GM21619 (cell line): ENCODE measurements at regions not wholly inside any gene's neighbourhood (a gene's known extent, or its start where the extent isn't known, plus 50 kb on each side); places are given as distances from the start of the nearest gene placed in this dataset.

Source experiments
- ATAC-seq: cut with Tn5 transposase; IDR thresholded peaks from one replicate; pipeline ENCODE4 v1.9.1; 2021; ENCODE audit not compliant: unreplicated experiment

DNA sequence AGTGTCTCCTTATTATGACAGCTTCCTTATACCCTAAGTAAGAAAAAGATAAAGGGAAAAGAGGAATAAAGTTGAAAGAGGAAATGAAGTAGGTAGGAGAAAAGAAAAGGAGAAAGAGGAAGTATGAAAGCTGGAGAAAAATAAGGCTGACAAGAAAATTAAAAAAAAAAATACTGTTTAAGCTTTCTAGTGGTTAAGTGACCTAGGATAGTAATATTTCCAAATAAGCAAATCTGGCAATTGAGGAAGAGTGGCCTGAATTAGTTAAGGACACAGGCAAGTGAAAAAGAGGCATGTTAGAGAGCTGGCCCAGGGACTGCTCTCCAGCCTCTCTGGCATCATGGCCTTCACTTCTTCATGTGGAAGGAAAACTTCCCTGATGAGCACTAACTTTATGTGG, 76.5 kb upstream of the ADGRF1 start:
- no peak for ATAC-seq

DNA sequence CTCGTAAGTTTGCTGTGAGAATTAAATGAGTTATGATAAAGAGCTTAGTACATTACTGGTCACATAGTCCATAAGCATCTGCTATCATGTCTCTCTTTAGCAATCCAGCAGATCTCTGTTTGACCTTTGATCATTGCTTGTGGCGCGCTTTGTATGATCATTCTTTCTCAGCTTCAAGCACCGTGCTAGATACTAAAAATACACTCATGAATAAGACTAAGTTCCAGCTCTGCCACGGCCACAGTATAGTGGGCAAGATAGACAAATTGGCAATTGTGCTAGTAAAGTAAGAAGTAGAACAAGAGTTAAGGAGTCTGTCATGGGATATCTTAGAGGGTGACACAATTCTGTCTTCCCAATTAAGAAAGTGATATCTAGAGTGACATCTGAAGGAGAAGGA, 75.2 kb upstream of the ADGRF1 start:
- ATAC-seq: no peak

GRCh38 chr6:47116606-47117005, 74.5 kb upstream of the ADGRF1 start:
- ATAC-seq: no peak

DNA sequence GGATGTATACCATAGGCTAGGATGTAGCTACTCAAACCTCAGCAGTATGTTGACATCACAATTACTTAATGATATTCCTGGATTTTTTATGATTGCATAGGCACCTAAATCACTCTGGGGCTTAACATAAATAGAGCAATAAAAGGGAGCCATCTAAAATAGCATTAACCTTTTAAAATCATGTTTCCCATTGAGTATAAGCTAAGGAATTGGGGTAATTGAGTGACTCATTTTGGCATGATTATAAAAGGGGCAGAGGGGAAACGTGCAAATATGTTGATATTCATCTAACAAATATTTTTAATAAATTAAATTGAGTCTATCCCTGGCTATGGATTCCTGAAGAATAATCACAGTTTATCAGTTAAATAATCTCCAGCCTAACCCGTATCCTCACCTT, 74.0 kb upstream of the ADGRF1 start:
- ATAC-seq: no peak

DNA sequence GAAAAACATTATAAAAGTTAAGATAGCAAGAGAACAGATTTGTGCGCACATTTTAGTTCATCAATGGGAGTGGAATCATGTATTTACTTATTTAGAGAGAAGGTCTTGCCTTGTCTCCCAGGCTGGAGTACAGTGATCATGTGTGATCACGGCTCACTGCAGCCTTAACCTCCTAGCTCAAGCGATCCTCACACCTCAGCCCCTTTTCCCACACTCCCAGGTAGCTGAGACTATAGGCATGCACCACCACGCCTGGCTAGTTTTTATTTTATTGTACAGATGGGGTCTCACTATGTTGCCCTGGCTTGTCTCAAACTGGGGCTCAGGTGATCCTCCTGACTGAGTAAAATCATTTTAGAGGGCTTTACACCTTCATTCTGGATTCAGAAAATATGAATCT, 72.3 kb upstream of the ADGRF1 start:
- ATAC-seq: no peak

GRCh38 chr6:47112317-47112716, 70.2 kb upstream of the ADGRF1 start:
- ATAC-seq: no peak

DNA sequence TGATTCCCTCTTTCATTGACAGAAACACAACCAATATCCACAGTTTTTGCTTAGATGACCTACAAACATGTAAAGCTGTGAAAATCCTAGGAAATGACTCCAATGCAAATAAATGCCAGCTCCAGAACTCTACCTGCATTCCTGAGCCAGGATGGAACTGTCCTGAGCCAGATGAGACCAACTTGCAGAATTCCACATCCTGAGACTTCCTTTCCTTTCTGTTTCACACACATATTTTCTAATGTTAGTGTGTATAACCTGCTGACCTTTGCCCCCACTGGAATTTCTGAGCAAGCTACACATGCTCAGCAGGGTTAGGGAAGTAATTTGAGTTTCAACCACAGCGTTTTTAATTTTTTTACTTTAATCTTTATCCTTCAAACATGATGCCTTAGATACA, 69.6 kb upstream of the ADGRF1 start:
- ATAC-seq: no peak

- no peak for ATAC-seq
Measured at GRCh38 chr6:47109281-47109680, 67.1 kb upstream of the ADGRF1 start.

DNA sequence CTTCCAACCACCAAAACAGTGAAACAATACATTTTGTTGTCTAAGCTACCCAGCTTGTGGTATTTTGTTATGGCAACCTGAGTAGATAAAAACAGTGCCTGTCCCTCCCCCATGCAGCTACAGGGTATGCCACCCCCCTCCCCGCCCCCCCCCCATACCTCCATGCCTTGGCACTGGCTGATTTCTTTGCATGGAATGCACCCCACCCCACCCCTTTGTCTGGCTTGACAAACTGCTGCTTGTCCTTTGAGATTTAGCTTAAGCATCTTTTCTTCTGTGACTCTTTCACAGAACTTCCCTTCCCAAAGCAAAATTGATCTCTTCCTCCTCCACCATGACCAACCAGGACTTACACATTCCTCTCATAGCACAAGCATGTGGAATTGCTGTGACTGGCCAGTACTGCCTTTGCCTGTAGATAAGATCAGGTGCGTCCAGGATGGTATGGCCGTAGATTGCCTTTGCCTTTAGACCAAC, 64.6 kb upstream of the ADGRF1 start:
- ATAC-seq: no peak

DNA sequence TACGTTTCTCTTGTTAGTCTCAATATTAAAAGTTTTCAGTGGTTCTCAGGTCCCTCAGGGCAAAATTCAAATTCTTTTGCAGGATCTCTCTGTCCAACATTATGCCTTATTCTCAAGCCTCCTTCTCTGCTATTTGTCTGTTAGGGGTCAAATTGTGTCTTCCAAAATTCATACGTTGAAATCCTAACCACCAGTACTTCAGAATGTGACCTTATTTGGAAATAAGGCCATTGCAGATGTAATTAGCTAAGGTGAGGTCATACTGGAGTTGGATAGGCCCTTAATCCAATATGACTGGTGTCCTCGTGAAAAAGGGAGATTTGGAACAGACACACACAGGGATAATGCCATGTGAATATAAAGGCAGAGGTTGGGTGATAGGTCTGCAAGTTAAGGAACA, 64.1 kb upstream of the ADGRF1 start:
- ATAC-seq: no peak

- no peak for ATAC-seq
Measured at GRCh38 chr6:47105469-47106178, 63.5 kb upstream of the ADGRF1 start.

DNA sequence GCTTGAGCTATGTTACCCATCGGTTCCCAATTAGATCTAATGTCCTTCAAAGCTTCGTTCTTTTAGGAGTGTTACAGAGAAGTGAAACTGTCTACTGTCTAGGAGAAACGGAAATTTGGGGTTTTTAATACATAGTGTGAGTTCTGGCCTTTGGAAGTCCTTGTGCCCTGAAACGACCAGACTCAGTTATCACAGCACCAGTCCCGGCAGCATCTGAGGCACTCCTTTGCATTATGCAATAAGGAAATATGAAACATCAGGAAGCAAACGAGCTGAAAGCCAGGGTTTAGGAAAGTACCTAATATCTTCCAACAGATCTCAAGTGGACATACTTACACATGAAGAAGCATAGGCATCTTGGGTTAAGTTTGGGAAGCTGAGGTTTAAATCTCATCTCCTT, 61.8 kb upstream of the ADGRF1 start:
- no peak for ATAC-seq

DNA sequence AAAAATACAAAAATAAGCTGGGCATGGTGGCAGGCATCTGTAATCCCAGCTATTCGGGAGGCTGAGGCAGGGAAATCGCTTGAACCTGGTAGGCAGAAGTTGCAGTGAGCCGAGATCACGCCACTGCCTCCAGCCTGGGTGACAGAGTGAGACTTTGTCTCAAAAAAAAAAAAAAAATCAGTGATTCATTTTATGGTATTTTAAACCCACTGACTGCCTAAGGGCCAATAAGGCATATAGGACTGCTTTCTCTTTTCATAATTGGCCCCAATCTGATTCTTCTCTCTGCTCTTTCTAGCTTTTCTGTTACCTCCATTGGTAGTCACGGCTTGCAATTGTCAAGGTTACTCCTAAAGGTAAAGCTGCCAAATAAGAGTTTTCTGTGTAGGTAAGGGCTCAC, 60.2 kb upstream of the ADGRF1 start:
- ATAC-seq: no peak

DNA sequence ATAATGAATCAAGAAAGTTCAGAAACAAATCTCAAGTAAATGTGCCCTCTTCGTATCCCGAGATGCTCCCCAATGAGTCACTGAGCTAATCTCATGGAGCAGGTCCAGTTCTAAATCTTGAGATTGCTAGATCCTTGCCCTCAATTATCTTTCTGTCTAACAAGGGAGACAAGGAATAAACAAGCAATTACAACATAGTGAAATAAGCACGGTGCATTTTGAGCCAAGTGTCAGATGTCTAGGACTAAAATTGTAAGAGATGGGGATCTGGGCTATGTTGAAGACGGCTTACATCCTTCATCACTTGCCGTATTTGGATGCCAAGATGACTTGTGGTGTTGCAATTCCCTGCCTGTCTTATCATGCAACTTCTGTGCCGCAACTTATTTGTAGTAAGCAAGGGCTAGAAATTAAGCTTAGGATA, 56.5 kb upstream of the ADGRF1 start:
- no peak for ATAC-seq

- ATAC-seq: peak; percentile 97
Measured at GRCh38 chr6:47097092-47097945, 55.2 kb upstream of the ADGRF1 start.

DNA sequence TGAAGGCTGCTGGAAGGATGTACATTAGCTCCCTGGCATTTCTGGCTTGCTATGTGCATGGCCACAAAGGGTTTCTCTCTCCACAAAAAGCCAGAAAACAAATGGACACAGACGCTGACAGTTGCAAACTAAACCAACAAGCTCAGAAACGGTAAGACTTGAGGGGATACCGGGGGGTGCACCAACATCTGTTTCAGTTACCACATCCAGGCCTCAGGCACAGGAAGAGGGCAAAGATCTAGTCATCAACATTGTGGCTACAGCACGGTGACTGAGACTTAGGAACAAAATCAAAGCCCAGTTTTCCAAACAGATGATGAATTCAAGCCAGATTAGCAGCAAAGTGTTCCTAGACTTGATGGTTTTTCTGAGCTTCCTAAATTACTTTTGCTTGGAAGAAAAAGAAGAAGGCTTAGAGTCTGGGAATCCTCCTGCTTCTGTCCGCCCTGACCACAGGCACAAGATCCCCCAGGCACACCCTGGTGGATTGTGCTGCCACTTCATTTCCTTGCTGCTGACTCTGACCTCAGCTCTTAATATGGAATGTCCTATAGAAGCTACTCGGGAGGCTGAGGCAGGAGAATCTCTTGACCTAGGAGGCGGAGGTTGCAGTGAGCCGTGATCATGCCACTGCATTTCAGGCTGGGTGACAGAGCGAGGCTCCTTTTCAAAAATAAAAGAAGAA, 54.2 kb upstream of the ADGRF1 start:
- no peak for ATAC-seq

DNA sequence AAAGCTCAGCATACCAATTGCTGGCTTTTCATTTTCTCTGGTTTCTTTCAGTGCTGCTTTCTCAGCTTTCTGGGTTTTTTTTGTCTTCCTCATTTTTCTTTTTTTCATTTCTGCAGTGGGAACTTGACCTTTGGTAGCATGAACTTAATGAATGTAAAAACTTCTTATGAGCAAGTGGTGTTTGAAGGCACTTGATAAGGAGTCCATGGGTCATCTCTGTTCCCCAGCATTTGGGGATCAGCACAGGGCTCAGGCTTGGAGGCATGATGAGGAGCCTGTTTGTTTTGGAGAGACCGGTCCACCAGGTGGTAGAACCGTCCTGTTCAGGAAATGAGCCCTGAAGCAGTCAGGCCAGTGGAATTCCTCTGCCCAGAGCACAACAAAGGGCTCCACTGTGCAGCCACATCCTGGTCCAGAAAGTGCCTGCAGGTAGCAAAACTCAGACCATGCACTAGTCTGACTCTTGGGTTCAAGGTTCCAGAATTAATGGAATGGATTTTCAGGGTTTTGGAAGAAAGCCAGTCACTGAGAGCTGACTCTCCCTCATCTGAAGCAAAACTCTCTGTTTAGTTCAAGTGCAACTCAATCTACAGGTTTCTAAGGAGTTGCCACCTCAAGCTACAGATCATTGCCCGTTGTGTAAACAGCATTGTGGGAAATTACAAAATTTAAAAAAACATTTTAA, 52.3 kb upstream of the ADGRF1 start:
- no peak for ATAC-seq

- no peak for ATAC-seq
Measured at GRCh38 chr6:47093169-47093568, 51.0 kb upstream of the ADGRF1 start.

DNA sequence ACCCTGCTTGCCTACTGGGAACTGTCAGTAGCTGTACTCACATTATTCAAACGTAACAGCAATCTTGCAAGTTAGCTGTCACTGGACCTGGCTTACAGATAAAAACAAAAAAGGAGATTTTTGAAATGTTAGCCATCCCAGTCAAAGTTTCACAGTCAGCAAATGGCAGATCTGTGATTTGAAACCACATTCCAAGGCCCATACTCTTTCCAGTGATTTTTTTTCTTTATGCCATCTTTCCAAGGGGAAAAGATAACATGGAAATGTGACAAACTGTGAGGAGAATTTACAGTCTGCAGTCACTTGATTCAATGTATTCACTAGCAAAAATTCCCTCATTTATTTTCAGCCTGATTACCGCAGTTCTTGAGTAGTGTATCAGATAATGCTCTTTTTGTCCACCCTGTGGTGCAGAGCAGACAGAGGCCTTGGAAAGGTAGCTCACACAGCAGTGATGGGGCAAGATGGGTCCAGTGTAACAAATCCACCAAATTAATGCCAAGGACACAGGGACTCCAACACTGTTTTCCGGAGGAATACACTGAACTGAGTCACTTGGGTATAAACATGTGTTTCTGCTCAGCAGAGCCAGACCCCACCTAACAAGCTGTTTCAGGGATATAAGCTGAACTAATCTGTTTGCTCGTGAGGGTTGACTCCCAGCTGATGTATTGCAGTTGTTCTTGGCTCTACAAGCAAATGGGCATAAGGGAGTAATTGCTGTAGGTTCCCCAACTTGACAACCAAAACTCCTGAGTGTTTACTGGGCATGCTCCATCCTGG, 49.9 kb upstream of the ADGRF1 start:
- ATAC-seq: no peak
